Peyer's patch (tissue), 4 donors: ENCODE measurements at regions not wholly inside any gene's neighbourhood (a gene's known extent, or its start where the extent isn't known, plus 50 kb on each side); places are given as distances from the start of the nearest gene placed in this dataset.

Source experiments
- DNase-seq, 3 donors: peaks; one replicate each; pipeline ENCODE4 v3.0.0-alpha.2; 2017 to 2019
- H3K27ac ChIP-seq, 4 donors: fragments of 200-600 bp; sonication (generic); one replicate each; pipeline ENCODE4 v1.5.1; 2016 to 2019
- H3K27me3 ChIP-seq, 2 donors: fragments of 200-600 bp; sonication (generic); one replicate each; pipeline ENCODE4 v1.5.1; 2019
- H3K36me3 ChIP-seq, 3 donors: fragments of 200-600 bp; sonication (generic); one replicate each; pipeline ENCODE4 v1.5.1; 2016 to 2019
- H3K4me1 ChIP-seq, 4 donors: fragments of 200-600 bp; sonication (generic); one replicate each; pipeline ENCODE4 v1.5.1; 2016 to 2019
- H3K4me3 ChIP-seq, 4 donors: fragments of 200-600 bp; sonication (generic); 1 replicate in 3 of 4; 2 replicates in 1 of 4; pipeline ENCODE4 v1.5.1; 2016 to 2019; ENCODE audit warnings: mild to moderate bottlenecking in 1 of 4
- H3K9me3 ChIP-seq, 4 donors: fragments of 200-600 bp; sonication (generic); one replicate each; pipeline ENCODE4 v1.5.1; 2016 to 2019; ENCODE audit warnings: mild to moderate bottlenecking in 1 of 4
- CTCF ChIP-seq, 6 experiments: fragments of 450-650 bp in 4 of 6; fragments of 200-600 bp in 2 of 6; sonication (generic) in 1 of 6; IDR thresholded peaks; one replicate each; pipeline ENCODE4 v1.5.1; 2017 to 2019; ENCODE audit warnings: antibody characterized with exemption in 6 of 6, mild to moderate bottlenecking in 3 of 6, moderate library complexity in 1 of 6
- POLR2A ChIP-seq, 2 donors: fragments of 450-650 bp; IDR thresholded peaks; one replicate each; pipeline ENCODE4 v1.5.1; 2017; ENCODE audit warnings: antibody characterized with exemption in 2 of 2, mild to moderate bottlenecking in 2 of 2, moderate library complexity in 2 of 2

GRCh38 chrX:39928704-39929378, 168.9 kb downstream of the BCOR start:
- TF ChIP-seq POLR2A (IDR thresholded peaks at IDR 0.05) (no peak), CTCF (IDR thresholded peaks at IDR 0.05) (no peak)
- DNase-seq: peak in 1 of 3 donors; percentile 64

GRCh38 chrX:39929379-39930025, 168.3 kb downstream of the BCOR start:
- H3K36me3 ChIP-seq: no peaks in the 10 kb centered on the region
- no peak overlapping the region for H3K4me3 ChIP-seq
- no peaks in the 10 kb centered on the region for H3K9me3 ChIP-seq
- no peak overlapping the region for H3K27ac ChIP-seq
- DNase-seq: no peak
- no peaks in the 10 kb centered on the region for H3K27me3 ChIP-seq
- H3K4me1 ChIP-seq: no peaks in the 10 kb centered on the region
- TF ChIP-seq POLR2A (IDR thresholded peaks at IDR 0.05) (no peak), CTCF (IDR thresholded peaks at IDR 0.05) (no peak)

More at GRCh38 chrX:39928704-39929378, 168.9 kb downstream of the BCOR start:
- Histone ChIP-seq H3K36me3 (no peaks in the 10 kb centered on the region), H3K4me1 (no peaks in the 10 kb centered on the region), H3K27ac (no peak overlapping the region), H3K4me3 (no peak overlapping the region), H3K9me3 (no peaks in the 10 kb centered on the region), H3K27me3 (no peaks in the 10 kb centered on the region)

- H3K4me3 ChIP-seq: no peak overlapping the region
- TF ChIP-seq POLR2A (IDR thresholded peaks at IDR 0.05) (no peak), CTCF (IDR thresholded peaks at IDR 0.05) (no peak)
- no peak overlapping the region for H3K27ac ChIP-seq
- DNase-seq: no peak
- no peaks in the 10 kb centered on the region for H3K27me3 ChIP-seq
- H3K36me3 ChIP-seq: no peaks in the 10 kb centered on the region
- no peaks in the 10 kb centered on the region for H3K4me1 ChIP-seq
- H3K9me3 ChIP-seq: no peaks in the 10 kb centered on the region
Observed at GRCh38 chrX:39930786-39931528, 166.8 kb downstream of the BCOR start.

- Histone ChIP-seq H3K4me3 (no peak overlapping the region), H3K4me1 (no peaks in the 10 kb centered on the region), H3K9me3 (no peaks in the 10 kb centered on the region), H3K27me3 (no peaks in the 10 kb centered on the region), H3K36me3 (no peaks in the 10 kb centered on the region), H3K27ac (no peak overlapping the region)
- TF ChIP-seq POLR2A (IDR thresholded peaks at IDR 0.05) (no peak), CTCF (IDR thresholded peaks at IDR 0.05) (no peak)
- no peak for DNase-seq
Observed at GRCh38 chrX:39931529-39932282, 166.1 kb downstream of the BCOR start.

- no peak overlapping the region for H3K4me3 ChIP-seq
- no peak for TF ChIP-seq CTCF (IDR thresholded peaks at IDR 0.05)
- no peak for TF ChIP-seq POLR2A (IDR thresholded peaks at IDR 0.05)
- H3K9me3 ChIP-seq: no peaks in the 10 kb centered on the region
- no peaks in the 10 kb centered on the region for H3K36me3 ChIP-seq
- H3K4me1 ChIP-seq: peaks cover 0 to 5% (median 0%) of the 10 kb centered on the region in 4 donors
- H3K27ac ChIP-seq: no peak overlapping the region
- no peaks in the 10 kb centered on the region for H3K27me3 ChIP-seq
- no peak for DNase-seq
Observed at GRCh38 chrX:39935411-39936064, 162.2 kb downstream of the BCOR start.
